Thyroid gland (tissue), 4 donors: ENCODE measurements at regions not wholly inside any gene's neighbourhood (a gene's known extent, or its start where the extent isn't known, plus 50 kb on each side); places are given as distances from the start of the nearest gene placed in this dataset.

Experiments used
- CTCF ChIP-seq, 6 experiments: fragments of 200-600 bp in 3 of 6; fragments of 450-650 bp in 3 of 6; sonication (generic) in 3 of 6; IDR thresholded peaks; one replicate each; pipeline ENCODE4 v1.5.1; 2016 to 2019; ENCODE audit warnings: antibody characterized with exemption in 6 of 6, mild to moderate bottlenecking in 2 of 6, inconsistent platforms in 1 of 6, moderate library complexity in 1 of 6
- POLR2A ChIP-seq, 2 donors: fragments of 450-650 bp; IDR thresholded peaks; one replicate each; pipeline ENCODE4 v1.6.1; 2017; ENCODE audit warnings: antibody characterized with exemption in 2 of 2, mild to moderate bottlenecking in 2 of 2, moderate library complexity in 1 of 2

- TF ChIP-seq CTCF (IDR thresholded peaks at IDR 0.05) = no peak
- TF ChIP-seq POLR2A (IDR thresholded peaks at IDR 0.05) = no peak
Measured at GRCh38 chr6:113655761-113656160, 201.4 kb upstream of the MARCKS start.
